ENCODE measurements at regions not wholly inside any gene's neighbourhood (a gene's known extent, or its start where the extent isn't known, plus 50 kb on each side); places are given as distances from the start of the nearest gene placed in this dataset.

DNA sequence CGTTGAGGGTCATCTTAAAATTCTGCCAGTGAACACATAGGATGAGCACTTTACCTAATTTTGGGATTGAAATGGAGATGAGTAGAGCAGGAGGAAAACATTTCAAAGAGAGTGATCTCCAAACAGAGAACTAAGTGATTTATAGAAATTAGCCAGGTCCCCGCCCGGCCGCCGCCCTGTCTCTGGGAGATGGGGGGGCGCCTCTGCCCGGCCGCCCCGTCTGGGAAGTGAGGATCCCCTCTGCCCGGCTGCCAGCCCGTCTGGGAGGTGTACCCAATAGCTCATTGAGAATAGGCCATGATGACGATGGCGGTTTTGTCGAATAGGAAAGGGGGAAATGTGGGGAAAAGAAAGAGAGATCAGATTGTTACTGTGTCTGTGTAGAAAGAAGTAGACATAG is 276.7 kb upstream of the C11orf87 start:
- H3K4me2 ChIP-seq (ENCODE audit: low read depth, low read length, poor library complexity, severe bottlenecking), result no peak overlapping the region
- H3K9me2 ChIP-seq (replicated peaks; ENCODE audit: low read depth, low read length), result no peaks in the 10 kb centered on the region
- H3K27me3 ChIP-seq (ENCODE audit: insufficient read depth, low read length, poor library complexity, severe bottlenecking), result no peaks in the 10 kb centered on the region
- H3K9me3 ChIP-seq (ENCODE audit: insufficient read depth, low read depth, low read length), result no peaks in the 10 kb centered on the region
- H3K79me2 ChIP-seq (ENCODE audit: insufficient read depth, low read length), result no peaks in the 10 kb centered on the region
- TF ChIP-seq EZH2phosphoT487 (IDR thresholded peaks at IDR 0.05; ENCODE audit: borderline replicate concordance), result no peak
- TF ChIP-seq, protein P1, sequence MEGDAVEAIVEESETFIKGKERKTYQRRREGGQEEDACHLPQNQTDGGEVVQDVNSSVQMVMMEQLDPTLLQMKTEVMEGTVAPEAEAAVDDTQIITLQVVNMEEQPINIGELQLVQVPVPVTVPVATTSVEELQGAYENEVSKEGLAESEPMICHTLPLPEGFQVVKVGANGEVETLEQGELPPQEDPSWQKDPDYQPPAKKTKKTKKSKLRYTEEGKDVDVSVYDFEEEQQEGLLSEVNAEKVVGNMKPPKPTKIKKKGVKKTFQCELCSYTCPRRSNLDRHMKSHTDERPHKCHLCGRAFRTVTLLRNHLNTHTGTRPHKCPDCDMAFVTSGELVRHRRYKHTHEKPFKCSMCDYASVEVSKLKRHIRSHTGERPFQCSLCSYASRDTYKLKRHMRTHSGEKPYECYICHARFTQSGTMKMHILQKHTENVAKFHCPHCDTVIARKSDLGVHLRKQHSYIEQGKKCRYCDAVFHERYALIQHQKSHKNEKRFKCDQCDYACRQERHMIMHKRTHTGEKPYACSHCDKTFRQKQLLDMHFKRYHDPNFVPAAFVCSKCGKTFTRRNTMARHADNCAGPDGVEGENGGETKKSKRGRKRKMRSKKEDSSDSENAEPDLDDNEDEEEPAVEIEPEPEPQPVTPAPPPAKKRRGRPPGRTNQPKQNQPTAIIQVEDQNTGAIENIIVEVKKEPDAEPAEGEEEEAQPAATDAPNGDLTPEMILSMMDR (conservative IDR thresholded peaks at IDR 0.05; ENCODE audit: low read length), result no peak
- H3K4me3 ChIP-seq (ENCODE audit: low read length, poor library complexity, severe bottlenecking), result no peak overlapping the region
- H3K9ac ChIP-seq (ENCODE audit: low read depth, low read length, poor library complexity, severe bottlenecking), result no peak overlapping the region
- no peaks in the 10 kb centered on the region for H3F3A ChIP-seq (ENCODE audit: low read depth)
- H3K4me1 ChIP-seq (ENCODE audit: insufficient read depth, low read length, poor library complexity, severe bottlenecking), result no peaks in the 10 kb centered on the region
- H2AFZ ChIP-seq (ENCODE audit: low read length), result no peak overlapping the region
- H4K20me1 ChIP-seq (ENCODE audit: insufficient read depth, low read length, poor library complexity, severe bottlenecking), result no peaks in the 10 kb centered on the region
- H3K36me3 ChIP-seq (ENCODE audit: insufficient read depth, low read length), result no peaks in the 10 kb centered on the region

- Histone ChIP-seq H3K36me3 (ENCODE audit: insufficient read depth, low read length) (no peaks in the 10 kb centered on the region), H3K27me3 (ENCODE audit: insufficient read depth, low read length, poor library complexity, severe bottlenecking) (no peaks in the 10 kb centered on the region), H3K4me1 (ENCODE audit: insufficient read depth, low read length, poor library complexity, severe bottlenecking) (no peaks in the 10 kb centered on the region), H2AFZ (ENCODE audit: low read length) (no peak overlapping the region), H3K4me2 (ENCODE audit: low read depth, low read length, poor library complexity, severe bottlenecking) (no peak overlapping the region), H3K9ac (ENCODE audit: low read depth, low read length, poor library complexity, severe bottlenecking) (no peak overlapping the region), H3K79me2 (ENCODE audit: insufficient read depth, low read length) (no peaks in the 10 kb centered on the region), H3F3A (ENCODE audit: low read depth) (no peaks in the 10 kb centered on the region), H3K9me3 (ENCODE audit: insufficient read depth, low read depth, low read length) (no peaks in the 10 kb centered on the region), H3K9me2 (replicated peaks; ENCODE audit: low read depth, low read length) (no peaks in the 10 kb centered on the region), H4K20me1 (ENCODE audit: insufficient read depth, low read length, poor library complexity, severe bottlenecking) (no peaks in the 10 kb centered on the region), H3K4me3 (ENCODE audit: low read length, poor library complexity, severe bottlenecking) (no peak overlapping the region)
- no peak for TF ChIP-seq EZH2phosphoT487 (IDR thresholded peaks at IDR 0.05; ENCODE audit: borderline replicate concordance)
- TF ChIP-seq, protein P1 (conservative IDR thresholded peaks at IDR 0.05; ENCODE audit: low read length), result no peak
These were observed 274.3 kb upstream of the C11orf87 start for GRCh38 chr11:109147726-109148125.

DNA sequence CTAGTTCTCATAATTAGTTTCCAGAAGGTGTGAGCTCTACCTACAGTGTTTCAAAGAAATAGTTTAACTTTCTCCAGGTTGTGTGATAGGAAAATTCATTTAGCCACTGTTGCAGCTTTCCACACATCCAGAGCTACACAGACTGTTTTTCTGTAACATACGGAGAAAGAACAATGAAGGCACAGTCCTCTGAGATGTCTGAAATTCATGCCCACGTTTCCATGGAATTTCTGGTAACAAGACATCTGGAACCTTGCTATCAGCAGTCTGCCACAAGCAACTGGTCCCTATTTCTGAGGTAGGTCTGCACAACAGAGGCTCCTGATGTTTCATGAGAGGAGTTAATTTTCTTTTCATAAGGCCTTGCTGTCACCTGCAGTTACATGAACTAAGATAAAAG is 273.3 kb upstream of the C11orf87 start:
- no peaks in the 10 kb centered on the region for H3K9me3 ChIP-seq (ENCODE audit: insufficient read depth, low read depth, low read length)
- H3K4me3 ChIP-seq (ENCODE audit: low read length, poor library complexity, severe bottlenecking), result no peak overlapping the region
- H3K4me1 ChIP-seq (ENCODE audit: insufficient read depth, low read length, poor library complexity, severe bottlenecking), result no peaks in the 10 kb centered on the region
- no peak for TF ChIP-seq EZH2phosphoT487 (IDR thresholded peaks at IDR 0.05; ENCODE audit: borderline replicate concordance)
- TF ChIP-seq, protein P1 (conservative IDR thresholded peaks at IDR 0.05; ENCODE audit: low read length), result no peak
- H3K9ac ChIP-seq (ENCODE audit: low read depth, low read length, poor library complexity, severe bottlenecking), result no peak overlapping the region
- H3K4me2 ChIP-seq (ENCODE audit: low read depth, low read length, poor library complexity, severe bottlenecking), result no peak overlapping the region
- no peaks in the 10 kb centered on the region for H3K27me3 ChIP-seq (ENCODE audit: insufficient read depth, low read length, poor library complexity, severe bottlenecking)
- no peak overlapping the region; the same call in 1 of the 2 replicates for H2AFZ ChIP-seq (ENCODE audit: low read length)
- H3F3A ChIP-seq (ENCODE audit: low read depth), result no peaks in the 10 kb centered on the region
- H3K36me3 ChIP-seq (ENCODE audit: insufficient read depth, low read length), result no peaks in the 10 kb centered on the region
- no peaks in the 10 kb centered on the region for H3K9me2 ChIP-seq (replicated peaks; ENCODE audit: low read depth, low read length)
- no peaks in the 10 kb centered on the region for H4K20me1 ChIP-seq (ENCODE audit: insufficient read depth, low read length, poor library complexity, severe bottlenecking)
- H3K79me2 ChIP-seq (ENCODE audit: insufficient read depth, low read length), result no peaks in the 10 kb centered on the region
